OCI-LY3 (cell line): ENCODE measurements at regions not wholly inside any gene's neighbourhood (a gene's known extent, or its start where the extent isn't known, plus 50 kb on each side); places are given as distances from the start of the nearest gene placed in this dataset.

Experiments
- H2AFZ ChIP-seq: fragments of 200-600, 300-600 bp; shearing (Covaris generic); 2 replicates; pipeline ENCODE4 v1.6.0; 2014; ENCODE audit warnings: antibody characterized with exemption, low read depth, low read length
- H3K27ac ChIP-seq: fragments of 200-600, 300-600 bp; sonication (generic); 2 replicates; pipeline ENCODE4 v1.5.1; 2014; ENCODE audit warnings: mild to moderate bottlenecking, low read length, moderate library complexity, mixed read lengths
- H3K27me3 ChIP-seq: fragments of 200-600, 300-600 bp; sonication (generic); 2 replicates; pipeline ENCODE4 v1.6.1; 2014; ENCODE audit warnings: low read depth, low read length, mixed read lengths
- H3K36me3 ChIP-seq: fragments of 200-600, 300-600 bp; sonication (generic); replicated peaks from 2 replicates; pipeline ENCODE3; 2014; ENCODE audit warnings: low read depth, low read length, mixed read lengths
- H3K4me1 ChIP-seq: fragments of 300-600, 200-600 bp; sonication (generic); 2 replicates; pipeline ENCODE4 v1.6.1; 2014; ENCODE audit warnings: low read length, mixed read lengths
- H3K4me2 ChIP-seq: fragments of 200-600, 300-600 bp; sonication (generic); 2 replicates; pipeline ENCODE4 v1.6.1; 2014; ENCODE audit warnings: low read length, mixed read lengths
- H3K4me3 ChIP-seq: fragments of 300-600, 200-600 bp; sonication (generic); 2 replicates; pipeline ENCODE4 v1.5.1; 2014; ENCODE audit warnings: antibody characterized with exemption, mild to moderate bottlenecking, low read length, moderate library complexity
- H3K79me2 ChIP-seq: fragments of 300-600, 200-600 bp; shearing (Covaris generic); 2 replicates; pipeline ENCODE4 v1.6.1; 2014; ENCODE audit warnings: mild to moderate bottlenecking, low read length, mixed read lengths
- H3K9ac ChIP-seq: fragments of 300-600, 200-600 bp; shearing (Covaris generic); 2 replicates; pipeline ENCODE4 v1.6.0; 2014; ENCODE audit warnings: mild to moderate bottlenecking, low read length, moderate library complexity
- H3K9me3 ChIP-seq: fragments of 200-600, 300-600 bp; shearing (Covaris generic); 2 replicates; pipeline ENCODE4 v1.6.1; 2014; ENCODE audit warnings: low read length, mixed read lengths; ENCODE audit not compliant: insufficient read depth
- H4K20me1 ChIP-seq: fragments of 200-600, 300-600 bp; sonication (generic); 2 replicates; pipeline ENCODE4 v1.6.1; 2016; ENCODE audit warnings: low read length, mixed read lengths; ENCODE audit not compliant: insufficient read depth
- EZH2phosphoT487 ChIP-seq: fragments of 200-600 bp; shearing (Covaris generic); IDR thresholded peaks from 2 replicates; pipeline ENCODE4 v1.6.1; 2018; ENCODE audit warnings: antibody characterized with exemption, mixed run types, low read depth
- TF ChIP-seq, protein P1 (sequence below): fragments of 200-600, 300-600 bp; sonication (generic); IDR thresholded peaks from 2 replicates; pipeline ENCODE4 v1.5.1; 2014; ENCODE audit warnings: antibody characterized with exemption, low read length, low read depth

DNA sequence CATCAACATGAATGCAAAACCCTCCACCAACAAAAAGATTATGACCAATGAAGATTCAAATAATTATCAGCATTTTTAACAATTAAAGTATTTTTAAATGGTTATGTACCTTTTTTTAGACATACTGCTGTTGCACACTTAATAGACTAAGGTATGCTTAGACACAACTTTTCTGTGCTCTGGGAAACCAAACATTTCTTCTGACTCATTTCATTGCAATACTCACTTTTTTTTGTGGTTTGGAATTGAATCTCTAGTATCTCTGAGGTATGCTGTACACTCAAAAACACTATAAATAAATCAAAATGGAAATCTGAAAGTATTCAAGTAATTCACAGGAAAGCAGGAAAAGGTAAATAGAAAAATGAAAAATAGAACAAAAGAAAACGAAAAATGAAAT lies 247.9 kb upstream of the POU3F3 start:
- H3K4me1 ChIP-seq, result no peaks in the 10 kb centered on the region
- TF ChIP-seq, protein P1, sequence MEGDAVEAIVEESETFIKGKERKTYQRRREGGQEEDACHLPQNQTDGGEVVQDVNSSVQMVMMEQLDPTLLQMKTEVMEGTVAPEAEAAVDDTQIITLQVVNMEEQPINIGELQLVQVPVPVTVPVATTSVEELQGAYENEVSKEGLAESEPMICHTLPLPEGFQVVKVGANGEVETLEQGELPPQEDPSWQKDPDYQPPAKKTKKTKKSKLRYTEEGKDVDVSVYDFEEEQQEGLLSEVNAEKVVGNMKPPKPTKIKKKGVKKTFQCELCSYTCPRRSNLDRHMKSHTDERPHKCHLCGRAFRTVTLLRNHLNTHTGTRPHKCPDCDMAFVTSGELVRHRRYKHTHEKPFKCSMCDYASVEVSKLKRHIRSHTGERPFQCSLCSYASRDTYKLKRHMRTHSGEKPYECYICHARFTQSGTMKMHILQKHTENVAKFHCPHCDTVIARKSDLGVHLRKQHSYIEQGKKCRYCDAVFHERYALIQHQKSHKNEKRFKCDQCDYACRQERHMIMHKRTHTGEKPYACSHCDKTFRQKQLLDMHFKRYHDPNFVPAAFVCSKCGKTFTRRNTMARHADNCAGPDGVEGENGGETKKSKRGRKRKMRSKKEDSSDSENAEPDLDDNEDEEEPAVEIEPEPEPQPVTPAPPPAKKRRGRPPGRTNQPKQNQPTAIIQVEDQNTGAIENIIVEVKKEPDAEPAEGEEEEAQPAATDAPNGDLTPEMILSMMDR, result no peak
- no peak for TF ChIP-seq EZH2phosphoT487

DNA sequence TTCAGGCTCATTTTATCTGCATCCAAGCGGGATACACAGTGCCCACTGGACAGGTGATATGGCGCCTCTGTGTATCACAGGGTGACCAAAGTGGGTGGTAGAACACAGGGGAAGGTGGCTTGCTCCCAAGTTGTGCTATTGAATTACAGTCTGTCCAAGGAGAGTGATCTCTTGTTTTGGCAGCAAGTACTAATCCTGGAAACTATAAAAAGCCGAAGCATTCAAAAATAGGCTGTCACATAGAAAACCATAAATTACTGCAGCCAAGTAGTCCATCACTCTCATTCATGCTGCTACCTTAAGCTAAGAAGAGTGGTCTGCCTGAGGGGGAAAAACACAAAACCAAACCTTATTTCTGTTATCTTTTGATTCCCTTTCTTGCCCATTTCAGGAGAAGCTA lies 237.1 kb upstream of the POU3F3 start:
- no peaks in the 10 kb centered on the region for H3K4me1 ChIP-seq
- no peaks in the 10 kb centered on the region for H3K79me2 ChIP-seq
- TF ChIP-seq, protein P1, result no peak
- TF ChIP-seq EZH2phosphoT487, result no peak
- no peak overlapping the region for H3K4me2 ChIP-seq
- no peaks in the 10 kb centered on the region for H3K9me3 ChIP-seq
- no peak overlapping the region for H2AFZ ChIP-seq
- no peak overlapping the region for H3K27ac ChIP-seq
- no peaks in the 10 kb centered on the region for H4K20me1 ChIP-seq
- no peak overlapping the region for H3K9ac ChIP-seq
- H3K36me3 ChIP-seq, result no peaks in the 10 kb centered on the region
- no peak overlapping the region for H3K4me3 ChIP-seq
- H3K27me3 ChIP-seq, result no peaks in the 10 kb centered on the region

More for the DNA sequence above, 247.9 kb upstream of the POU3F3 start:
- no peak overlapping the region for H3K9ac ChIP-seq
- H3K4me2 ChIP-seq, result no peak overlapping the region
- H3K79me2 ChIP-seq, result no peaks in the 10 kb centered on the region
- no peaks in the 10 kb centered on the region for H3K36me3 ChIP-seq
- H2AFZ ChIP-seq, result no peak overlapping the region
- H3K27ac ChIP-seq, result no peak overlapping the region
- H3K4me3 ChIP-seq, result no peak overlapping the region
- H4K20me1 ChIP-seq, result no peaks in the 10 kb centered on the region
- no peaks in the 10 kb centered on the region for H3K9me3 ChIP-seq
- no peaks in the 10 kb centered on the region for H3K27me3 ChIP-seq

DNA sequence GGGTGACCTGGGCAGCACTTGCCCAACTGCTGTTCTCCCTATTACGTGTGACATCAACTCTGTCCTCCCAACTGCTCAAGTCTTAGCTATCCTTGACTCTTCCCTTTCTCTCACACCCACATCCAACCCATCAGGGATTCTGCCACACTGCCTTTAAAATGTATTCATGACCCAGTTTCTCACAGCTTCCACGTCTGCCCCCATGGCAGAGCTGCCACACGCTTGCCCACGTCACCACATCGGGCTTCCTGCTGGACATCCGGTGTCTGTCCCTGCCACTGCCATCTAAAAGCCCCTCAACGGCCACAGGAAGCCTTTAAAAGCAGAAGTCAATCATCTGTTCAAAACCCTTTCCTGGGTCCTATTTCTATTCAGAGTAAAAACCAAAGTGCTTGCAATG lies 233.1 kb upstream of the POU3F3 start:
- Histone ChIP-seq H2AFZ (no peak overlapping the region), H3K9me3 (no peaks in the 10 kb centered on the region), H4K20me1 (no peaks in the 10 kb centered on the region), H3K27ac (no peak overlapping the region), H3K27me3 (no peaks in the 10 kb centered on the region), H3K9ac (no peak overlapping the region), H3K4me2 (no peak overlapping the region), H3K4me3 (no peak overlapping the region), H3K4me1 (no peaks in the 10 kb centered on the region), H3K79me2 (no peaks in the 10 kb centered on the region), H3K36me3 (no peaks in the 10 kb centered on the region)
- TF ChIP-seq, protein P1, result no peak
- TF ChIP-seq EZH2phosphoT487, result no peak

DNA sequence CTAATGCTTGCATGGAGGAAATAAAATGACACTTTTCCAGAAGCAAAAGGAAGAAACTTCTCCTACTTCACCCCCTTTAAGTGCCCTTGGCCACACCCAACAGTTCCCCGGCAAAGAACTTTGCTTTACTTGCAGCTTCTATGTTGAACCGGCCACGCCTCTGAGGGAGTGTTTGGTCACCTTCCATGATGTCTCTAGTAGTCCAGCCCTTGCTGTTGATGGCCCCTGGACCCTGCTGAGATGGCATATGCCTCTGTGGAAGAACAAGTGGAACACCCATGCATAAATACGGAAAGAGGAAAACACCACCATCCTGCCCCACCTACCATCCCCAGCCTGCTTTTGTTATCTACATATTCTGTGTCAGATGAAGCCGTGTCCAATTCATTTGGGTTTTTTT lies 218.3 kb upstream of the POU3F3 start:
- H4K20me1 ChIP-seq, result no peaks in the 10 kb centered on the region
- H3K79me2 ChIP-seq, result no peaks in the 10 kb centered on the region
- no peaks in the 10 kb centered on the region for H3K4me1 ChIP-seq
- no peak overlapping the region for H3K4me3 ChIP-seq
- TF ChIP-seq, protein P1, result no peak
- no peak for TF ChIP-seq EZH2phosphoT487
- no peak overlapping the region for H3K27ac ChIP-seq
- no peaks in the 10 kb centered on the region for H3K9me3 ChIP-seq
- no peaks in the 10 kb centered on the region for H3K36me3 ChIP-seq
- no peaks in the 10 kb centered on the region for H3K27me3 ChIP-seq
- no peak overlapping the region for H3K4me2 ChIP-seq
- H3K9ac ChIP-seq, result no peak overlapping the region
- H2AFZ ChIP-seq, result no peak overlapping the region
